ENCODE measurements at regions not wholly inside any gene's neighbourhood (a gene's known extent, or its start where the extent isn't known, plus 50 kb on each side); places are given as distances from the start of the nearest gene placed in this dataset.

- TF ChIP-seq, protein P1, sequence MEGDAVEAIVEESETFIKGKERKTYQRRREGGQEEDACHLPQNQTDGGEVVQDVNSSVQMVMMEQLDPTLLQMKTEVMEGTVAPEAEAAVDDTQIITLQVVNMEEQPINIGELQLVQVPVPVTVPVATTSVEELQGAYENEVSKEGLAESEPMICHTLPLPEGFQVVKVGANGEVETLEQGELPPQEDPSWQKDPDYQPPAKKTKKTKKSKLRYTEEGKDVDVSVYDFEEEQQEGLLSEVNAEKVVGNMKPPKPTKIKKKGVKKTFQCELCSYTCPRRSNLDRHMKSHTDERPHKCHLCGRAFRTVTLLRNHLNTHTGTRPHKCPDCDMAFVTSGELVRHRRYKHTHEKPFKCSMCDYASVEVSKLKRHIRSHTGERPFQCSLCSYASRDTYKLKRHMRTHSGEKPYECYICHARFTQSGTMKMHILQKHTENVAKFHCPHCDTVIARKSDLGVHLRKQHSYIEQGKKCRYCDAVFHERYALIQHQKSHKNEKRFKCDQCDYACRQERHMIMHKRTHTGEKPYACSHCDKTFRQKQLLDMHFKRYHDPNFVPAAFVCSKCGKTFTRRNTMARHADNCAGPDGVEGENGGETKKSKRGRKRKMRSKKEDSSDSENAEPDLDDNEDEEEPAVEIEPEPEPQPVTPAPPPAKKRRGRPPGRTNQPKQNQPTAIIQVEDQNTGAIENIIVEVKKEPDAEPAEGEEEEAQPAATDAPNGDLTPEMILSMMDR (conservative IDR thresholded peaks at IDR 0.05) = no peak
- TF ChIP-seq ZFX (IDR thresholded peaks at IDR 0.05) = no peak
These were observed 81.7 kb upstream of the IPO9 start for GRCh38 chr1:201747261-201747660.

DNA sequence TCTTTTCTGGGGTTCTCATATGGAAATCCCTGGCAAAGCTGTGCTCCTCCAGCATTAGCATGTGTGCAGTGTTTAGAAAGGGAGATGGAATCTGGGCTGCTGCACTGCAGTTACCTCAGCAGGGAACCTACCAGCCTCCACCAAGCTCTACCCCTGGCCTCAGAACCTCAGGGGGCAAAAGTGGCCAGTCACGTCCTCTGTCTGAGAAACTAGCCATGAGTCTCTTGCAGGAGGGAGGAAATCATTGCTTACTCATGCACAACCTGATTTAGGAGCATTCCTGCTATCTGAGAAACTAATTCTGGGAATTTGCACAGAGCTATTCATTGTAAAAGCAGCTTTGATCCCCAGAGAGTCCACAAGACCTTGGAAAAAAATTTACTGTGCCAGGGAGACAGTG lies 80.6 kb upstream of the IPO9 start:
- H3K27ac ChIP-seq = no peak overlapping the region

More at GRCh38 chr1:201747261-201747660, 81.7 kb upstream of the IPO9 start:
- H3K27ac ChIP-seq = no peak overlapping the region

GRCh38 chr1:201749059-201749690 lies 79.8 kb upstream of the IPO9 start:
- no peak overlapping the region for H3K27ac ChIP-seq
- TF ChIP-seq, protein P1 (conservative IDR thresholded peaks at IDR 0.05) = no peak
- no peak for TF ChIP-seq ZFX (IDR thresholded peaks at IDR 0.05)

More for the DNA sequence above, 80.6 kb upstream of the IPO9 start:
- no peak for TF ChIP-seq ZFX (IDR thresholded peaks at IDR 0.05)
- TF ChIP-seq, protein P1 (conservative IDR thresholded peaks at IDR 0.05) = no peak

DNA sequence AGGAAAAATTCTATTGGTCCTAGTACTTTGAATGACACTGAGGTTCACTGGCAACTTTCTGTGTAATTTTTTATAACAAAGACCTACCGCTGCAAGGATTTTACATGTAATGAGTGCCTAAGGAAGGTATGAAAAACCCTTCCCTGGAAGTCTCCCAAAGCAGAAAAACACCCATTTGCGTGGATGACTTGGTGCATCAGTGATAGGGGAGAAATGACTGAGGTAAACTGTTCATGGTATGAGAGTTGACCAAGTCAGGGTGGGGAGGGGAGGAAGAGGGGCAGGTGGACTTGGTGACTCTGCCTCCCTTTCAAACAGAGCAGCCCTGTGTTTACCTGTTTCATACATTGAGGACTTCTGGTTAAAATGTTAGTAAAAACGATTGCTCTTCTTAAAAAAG lies 78.8 kb upstream of the IPO9 start:
- TF ChIP-seq, protein P1 (conservative IDR thresholded peaks at IDR 0.05) = no peak
- no peak for TF ChIP-seq ZFX (IDR thresholded peaks at IDR 0.05)
- no peak overlapping the region for H3K27ac ChIP-seq

- no peak for TF ChIP-seq ZFX (IDR thresholded peaks at IDR 0.05)
- TF ChIP-seq, protein P1 (conservative IDR thresholded peaks at IDR 0.05) = no peak
- no peak overlapping the region for H3K27ac ChIP-seq
These were observed 78.0 kb upstream of the IPO9 start for GRCh38 chr1:201750934-201751333.

- no peak overlapping the region for H3K27ac ChIP-seq
- no peak for TF ChIP-seq ZFX (IDR thresholded peaks at IDR 0.05)
- TF ChIP-seq, protein P1 (conservative IDR thresholded peaks at IDR 0.05) = no peak
These were observed 77.1 kb upstream of the IPO9 start for GRCh38 chr1:201751872-201752271.

GRCh38 chr1:201752333-201752732 lies 76.6 kb upstream of the IPO9 start:
- H3K27ac ChIP-seq = no peak overlapping the region
- TF ChIP-seq, protein P1 (conservative IDR thresholded peaks at IDR 0.05) = no peak
- TF ChIP-seq ZFX (IDR thresholded peaks at IDR 0.05) = no peak

Data from C4-2B (cell line).